Spleen (tissue), 11 donors: ENCODE measurements at regions not wholly inside any gene's neighbourhood (a gene's known extent, or its start where the extent isn't known, plus 50 kb on each side); places are given as distances from the start of the nearest gene placed in this dataset.

Source experiments
- DNase-seq: peaks from one replicate; pipeline ENCODE4 v3.0.0-alpha.2; 2020
- H3K27ac ChIP-seq, 8 donors: fragments of 200-600 bp; sonication (generic) in 7 of 8; 1 replicate in 4 of 8; 2 replicates in 4 of 8; pipeline versions ENCODE4 v1.5.0 to v1.8.0; 2016 to 2021; ENCODE audit warnings: inconsistent platforms in 4 of 8, mild to moderate bottlenecking in 4 of 8, moderate library complexity in 1 of 8
- H3K27me3 ChIP-seq, 7 donors: fragments of 200-600 bp; sonication (generic) in 6 of 7; replicated peaks in 1 of 7; 1 replicate in 4 of 7; 2 replicates in 3 of 7; pipeline versions ENCODE4 v1.5.0 to v1.8.0; 2016 to 2021; ENCODE audit warnings: inconsistent platforms in 3 of 7, mild to moderate bottlenecking in 1 of 7
- H3K36me3 ChIP-seq, 6 donors: fragments of 200-600 bp; sonication (generic) in 5 of 6; 1 replicate in 4 of 6; 2 replicates in 2 of 6; pipeline versions ENCODE4 v1.5.0 to v1.8.0; 2016 to 2021; ENCODE audit warnings: inconsistent platforms in 2 of 6
- H3K4me1 ChIP-seq, 6 donors: fragments of 200-600 bp; sonication (generic) in 5 of 6; 1 replicate in 3 of 6; 2 replicates in 3 of 6; pipeline versions ENCODE4 v1.5.0 to v1.8.0; 2016 to 2021; ENCODE audit warnings: inconsistent platforms in 3 of 6
- H3K4me3 ChIP-seq, 8 donors: fragments of 200-600 bp; sonication (generic) in 7 of 8; 1 replicate in 4 of 8; 2 replicates in 4 of 8; pipeline versions ENCODE4 v1.5.0 to v1.8.0; 2016 to 2021; ENCODE audit warnings: inconsistent platforms in 4 of 8, mild to moderate bottlenecking in 4 of 8, moderate library complexity in 2 of 8
- H3K9me3 ChIP-seq, 8 donors: fragments of 200-600 bp; sonication (generic) in 7 of 8; 1 replicate in 4 of 8; 2 replicates in 4 of 8; pipeline versions ENCODE4 v1.5.0 to v1.8.0; 2016 to 2021; ENCODE audit warnings: inconsistent platforms in 4 of 8
- CTCF ChIP-seq, 11 experiments: fragments of 200-600 bp in 7 of 11; fragments of 450-650 bp in 4 of 11; sonication (generic) in 4 of 11; IDR thresholded peaks in 8 of 11; conservative IDR thresholded peaks in 3 of 11; 1 replicate in 7 of 11; 2 replicates in 4 of 11; pipeline versions ENCODE4 v1.4.0 to v1.8.0; 2016 to 2021; ENCODE audit warnings: antibody characterized with exemption in 11 of 11, inconsistent platforms in 4 of 11, mild to moderate bottlenecking in 1 of 11
- POLR2A ChIP-seq, 3 donors: fragments of 450-650 bp; IDR thresholded peaks; one replicate each; pipeline ENCODE4 v1.5.1; 2017; ENCODE audit warnings: antibody characterized with exemption in 3 of 3, mild to moderate bottlenecking in 1 of 3
- POLR2AphosphoS5 ChIP-seq, 3 donors: sonication (generic); formaldehyde crosslinking; IDR thresholded peaks; one replicate each; pipeline ENCODE4 v1.5.1; 2017; ENCODE audit warnings: antibody characterized with exemption in 3 of 3
- WGBS, 5 donors: extraction: QIAGEN DNeasy Blood & Tissue Kit in 3 of 5; methylation state at CpG; one replicate each; pipeline versions ENCODE4 v1.1.5 to v1.1.7; 2013 to 2018; 5-methylcytosine and 5-hydroxymethylcytosine counted together
- intact Hi-C: fragments of 100-400 bp; cut with DNase I; formaldehyde crosslinking; loops from one replicate; pipeline ENCODE4 v1.15.0; 2023; ENCODE audit warnings: low total_unique reads
- donor health status: healthy with polysubstance abuse.
- donor health status: DM: no; HTN: no; CAD: no; lungs with moderate emphysema.
- donor health status: DM: no; HTN: no; CAD: no.
- donor health status: Bipolar disorder and iron deficiency.
- donor health status: healthy.
- donor health status: DM: no; HTN: no; CAD: no.
- donor health status: DM: yes; HTN: yes; CAD: no.

- Histone ChIP-seq H3K36me3 (no peaks in the 10 kb centered on the region), H3K4me3 (no peak overlapping the region), H3K9me3 (peaks cover 0 to 10% (median 0%) of the 10 kb centered on the region in 8 donors), H3K4me1 (no peaks in the 10 kb centered on the region), H3K27me3 (no peaks in the 10 kb centered on the region), H3K27ac (no peak overlapping the region)
- intact Hi-C loops: no loop called here
- no peak for TF ChIP-seq POLR2A (IDR thresholded peaks at IDR 0.05)
- TF ChIP-seq CTCF (IDR thresholded peaks at IDR 0.05 in 8 of 11, conservative IDR thresholded peaks at IDR 0.05 in 3 of 11): no peak
- no peak for TF ChIP-seq POLR2AphosphoS5 (IDR thresholded peaks at IDR 0.05)
- WGBS, 5 donors: 81 to 86% (median 82%) methylated on average over 4 of the region's 4 CpGs
- DNase-seq: no peak
Observed at GRCh38 chr21:15278851-15279250, 214.1 kb upstream of the NRIP1 start.

- DNase-seq: no peak
- TF ChIP-seq POLR2AphosphoS5 (IDR thresholded peaks at IDR 0.05) (no peak), CTCF (IDR thresholded peaks at IDR 0.05 in 8 of 11, conservative IDR thresholded peaks at IDR 0.05 in 3 of 11) (no peak), POLR2A (IDR thresholded peaks at IDR 0.05) (no peak)
- 90 to 97% (median 94%) methylated on average over 1 of the region's 1 CpG for WGBS, 5 donors
Observed at GRCh38 chr21:15279482-15279881, 214.7 kb upstream of the NRIP1 start.

GRCh38 chr21:15281714-15282113 lies 216.9 kb upstream of the NRIP1 start:
- WGBS, 5 donors: 90 to 93% (median 92%) methylated on average over 3 of the region's 3 CpGs
- TF ChIP-seq POLR2A (IDR thresholded peaks at IDR 0.05) (no peak), CTCF (IDR thresholded peaks at IDR 0.05 in 8 of 11, conservative IDR thresholded peaks at IDR 0.05 in 3 of 11) (no peak)
- intact Hi-C loops: no loop called here
- Histone ChIP-seq H3K4me3 (no peak overlapping the region), H3K4me1 (no peaks in the 10 kb centered on the region), H3K27me3 (no peaks in the 10 kb centered on the region), H3K27ac (no peak overlapping the region), H3K9me3 (peaks cover 0 to 10% (median 0%) of the 10 kb centered on the region in 8 donors), H3K36me3 (no peaks in the 10 kb centered on the region)
- no peak for DNase-seq

More at GRCh38 chr21:15279482-15279881, 214.7 kb upstream of the NRIP1 start:
- H3K27ac ChIP-seq: no peak overlapping the region
- H3K9me3 ChIP-seq: peaks cover 0 to 10% (median 0%) of the 10 kb centered on the region in 8 donors
- H3K27me3 ChIP-seq: no peaks in the 10 kb centered on the region
- H3K4me1 ChIP-seq: no peaks in the 10 kb centered on the region
- intact Hi-C loops: no loop called here
- no peaks in the 10 kb centered on the region for H3K36me3 ChIP-seq
- no peak overlapping the region for H3K4me3 ChIP-seq

- Histone ChIP-seq H3K4me1 (no peaks in the 10 kb centered on the region), H3K27ac (no peak overlapping the region), H3K27me3 (no peaks in the 10 kb centered on the region), H3K36me3 (no peaks in the 10 kb centered on the region), H3K4me3 (no peak overlapping the region), H3K9me3 (peaks cover 0 to 10% (median 0%) of the 10 kb centered on the region in 8 donors)
- DNase-seq: no peak
- 84 to 98% (median 95%) methylated on average over 1 of the region's 1 CpG for WGBS, 5 donors
- TF ChIP-seq POLR2A (IDR thresholded peaks at IDR 0.05) (no peak), CTCF (IDR thresholded peaks at IDR 0.05 in 8 of 11, conservative IDR thresholded peaks at IDR 0.05 in 3 of 11) (no peak), POLR2AphosphoS5 (IDR thresholded peaks at IDR 0.05) (no peak)
- intact Hi-C loops: no loop called here
Observed at GRCh38 chr21:15282665-15283064, 217.9 kb upstream of the NRIP1 start.
